ENCODE measurements at regions not wholly inside any gene's neighbourhood (a gene's known extent, or its start where the extent isn't known, plus 50 kb on each side); places are given as distances from the start of the nearest gene placed in this dataset.
A peak's percentile ranks its signal among the peaks of the same experiment; 100 is the strongest.

- DNase-seq: no peak
These were observed 51.2 kb downstream of the FOXL3 start for GRCh38 chr7:340979-341694.

GRCh38 chr7:341841-342638 is 52.1 kb downstream of the FOXL3 start:
- DNase-seq: no peak

DNA sequence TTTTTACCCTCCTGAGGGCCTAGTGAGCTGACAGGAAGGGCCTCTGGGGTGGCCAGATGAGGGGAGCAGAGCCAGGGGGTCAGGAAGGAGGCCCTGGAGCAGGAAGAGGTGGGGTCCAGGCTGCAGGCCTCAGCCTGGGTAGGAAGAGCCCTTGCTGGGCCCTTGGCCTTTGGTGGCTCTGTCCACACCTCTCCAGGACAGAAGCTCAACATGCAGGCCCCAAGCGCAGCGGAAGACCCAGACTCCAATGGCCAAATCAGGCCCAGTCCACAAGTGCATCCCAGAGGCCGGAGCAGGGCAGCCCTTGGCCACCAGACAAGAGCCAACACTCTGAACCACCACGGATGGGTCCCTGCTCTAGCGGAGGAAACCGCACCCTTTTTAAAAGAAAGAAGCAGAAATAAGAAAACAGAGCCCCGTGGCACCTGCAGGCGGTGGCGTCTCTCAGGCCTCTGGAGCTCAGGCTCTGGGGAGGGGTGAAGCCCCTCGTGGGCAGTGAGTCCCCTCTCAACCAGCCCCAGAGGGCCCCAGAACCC is 52.8 kb downstream of the FOXL3 start:
- DNase-seq: no peak

DNA sequence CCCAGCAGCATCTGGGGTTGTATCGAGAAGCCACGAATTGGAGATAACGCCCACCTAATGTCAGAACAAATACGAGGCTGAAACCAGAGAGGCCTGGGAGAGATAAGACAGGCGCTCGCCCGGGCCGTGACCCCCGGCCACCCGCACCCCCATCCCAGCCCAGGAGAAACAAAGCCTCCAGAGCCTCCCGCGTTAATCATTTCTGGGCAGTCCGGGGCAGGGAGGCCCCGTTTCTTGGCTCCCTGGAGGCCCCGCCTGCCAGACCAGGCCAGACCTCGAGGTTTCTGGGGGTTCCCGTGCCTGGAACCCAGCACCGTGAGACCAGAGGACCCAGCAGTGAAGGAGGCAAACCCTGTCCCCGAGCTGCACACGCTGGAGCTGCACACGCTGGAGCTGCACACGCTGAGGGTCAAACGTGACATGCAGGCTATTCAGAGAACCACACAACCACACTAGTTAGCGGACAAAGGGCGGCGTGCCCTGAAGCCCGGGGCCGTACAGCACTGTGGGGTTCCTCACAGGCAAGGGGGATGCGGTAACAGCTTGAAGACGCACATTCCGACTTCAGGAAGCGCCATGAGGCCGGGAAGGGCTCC is 53.4 kb downstream of the FOXL3 start:
- no peak for DNase-seq

- DNase-seq: no peak
These were observed 54.1 kb downstream of the FOXL3 start for GRCh38 chr7:343864-344607.

GRCh38 chr7:344608-344994 is 54.6 kb downstream of the FOXL3 start:
- DNase-seq: no peak

DNA sequence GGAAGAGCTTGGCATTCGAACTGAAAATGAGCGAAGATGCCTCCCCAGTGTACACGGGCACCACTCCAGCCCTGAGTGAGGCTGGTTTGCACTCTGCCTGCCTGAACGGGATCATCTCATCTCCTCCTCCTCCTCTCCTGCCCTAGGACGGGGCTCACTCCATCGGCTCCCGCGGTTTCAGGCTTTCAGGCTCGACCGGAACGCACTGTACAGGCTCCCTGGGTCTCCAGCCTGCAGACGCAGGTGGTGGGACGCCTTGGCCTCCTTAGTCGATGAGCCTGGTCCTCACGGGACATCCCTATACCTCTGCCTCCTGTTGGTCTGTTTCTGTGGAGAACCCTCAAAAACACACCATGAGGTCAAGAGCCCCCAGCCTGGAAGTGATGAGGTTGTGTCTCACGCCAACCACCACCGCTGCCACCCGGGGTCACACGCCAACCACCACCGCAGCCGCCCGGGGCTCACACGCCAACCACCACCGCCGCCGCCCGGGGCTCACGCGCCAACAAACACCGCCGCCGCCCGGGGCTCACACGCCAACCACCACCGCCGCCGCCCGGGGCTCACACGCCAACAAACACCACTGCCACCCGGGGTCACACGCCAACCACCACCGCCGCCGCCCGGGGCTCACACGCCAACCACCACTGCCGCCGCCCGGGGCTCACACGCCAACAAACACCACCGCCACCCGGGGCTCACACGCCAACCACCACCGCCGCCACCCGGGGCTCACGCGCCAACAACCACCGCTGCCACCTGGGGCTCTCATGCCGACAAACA is 56.3 kb downstream of the FOXL3 start:
- no peak for DNase-seq

DNA sequence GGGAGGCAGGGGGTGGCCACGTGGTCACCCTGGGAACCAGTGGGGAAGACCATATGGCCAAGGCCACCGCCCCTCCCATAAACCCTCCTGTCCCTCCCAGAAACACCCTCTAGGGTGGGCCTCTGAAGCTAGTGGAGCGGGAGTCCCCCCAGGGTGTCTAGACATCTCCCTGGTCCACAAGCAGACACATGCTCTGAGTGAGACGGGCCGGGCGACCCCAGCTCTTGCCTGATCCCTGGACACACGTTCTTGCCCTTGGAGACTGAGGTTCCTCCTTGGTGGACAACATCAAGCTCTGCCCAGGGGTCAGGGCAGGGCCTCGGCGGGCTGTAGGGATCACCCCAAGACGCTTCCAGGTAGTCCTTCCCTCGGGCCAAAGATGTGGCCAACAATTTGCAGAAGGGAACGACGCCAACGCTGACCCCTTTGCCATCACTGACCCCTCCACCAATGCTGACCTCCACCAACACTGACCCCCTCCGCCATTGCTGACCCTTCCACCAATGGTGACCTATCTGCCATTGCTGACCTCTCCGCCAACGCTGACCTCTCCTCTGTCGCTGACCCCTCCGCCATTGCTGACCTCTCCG is 57.1 kb downstream of the FOXL3 start:
- no peak for DNase-seq

- DNase-seq: no peak
These were observed 57.9 kb downstream of the FOXL3 start for GRCh38 chr7:347644-348479.

DNA sequence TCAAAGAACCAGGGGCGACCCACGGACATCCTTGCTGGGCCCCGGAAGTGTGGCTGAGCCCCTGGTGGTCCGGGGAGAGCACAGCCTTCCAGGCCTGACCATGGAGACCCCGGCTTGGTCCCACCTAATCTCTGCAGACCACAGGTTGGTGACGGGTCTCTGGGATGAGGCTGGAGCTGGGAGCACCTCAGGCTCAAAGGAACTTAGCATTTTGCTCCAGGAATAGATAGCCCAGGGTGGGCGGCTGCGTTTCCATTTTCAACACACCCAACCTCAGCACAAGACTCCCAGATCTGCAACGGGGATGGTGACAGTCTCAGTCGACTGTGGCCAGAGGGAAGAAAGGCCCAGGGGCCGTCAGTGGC is 58.5 kb downstream of the FOXL3 start:
- DNase-seq: no peak

- DNase-seq: no peak
These were observed 59.2 kb downstream of the FOXL3 start for GRCh38 chr7:348962-349743.

DNA sequence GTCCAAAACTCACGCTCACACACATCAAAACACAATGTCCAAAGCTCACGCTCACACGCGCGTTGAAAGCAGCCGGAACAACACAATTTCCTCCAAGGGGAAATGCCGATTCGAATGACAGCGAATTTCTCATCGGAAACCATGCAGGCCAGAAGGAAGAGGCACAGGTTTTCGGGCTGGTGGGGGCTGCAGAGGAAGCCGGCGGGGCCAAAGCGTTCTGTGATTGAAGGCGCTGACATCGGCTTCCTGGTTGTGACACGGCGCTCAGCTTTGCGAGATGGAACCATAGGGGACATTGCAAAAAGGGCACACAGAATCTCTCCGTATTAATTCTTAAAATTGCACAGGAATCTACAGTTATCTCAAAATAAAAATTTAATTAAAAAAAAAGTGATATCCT is 61.3 kb downstream of the FOXL3 start:
- peak; percentile 55 to 75 for DNase-seq

GRCh38 chr7:351681-352480 is 61.9 kb downstream of the FOXL3 start:
- peak; percentile 43 to 69 for DNase-seq

DNA sequence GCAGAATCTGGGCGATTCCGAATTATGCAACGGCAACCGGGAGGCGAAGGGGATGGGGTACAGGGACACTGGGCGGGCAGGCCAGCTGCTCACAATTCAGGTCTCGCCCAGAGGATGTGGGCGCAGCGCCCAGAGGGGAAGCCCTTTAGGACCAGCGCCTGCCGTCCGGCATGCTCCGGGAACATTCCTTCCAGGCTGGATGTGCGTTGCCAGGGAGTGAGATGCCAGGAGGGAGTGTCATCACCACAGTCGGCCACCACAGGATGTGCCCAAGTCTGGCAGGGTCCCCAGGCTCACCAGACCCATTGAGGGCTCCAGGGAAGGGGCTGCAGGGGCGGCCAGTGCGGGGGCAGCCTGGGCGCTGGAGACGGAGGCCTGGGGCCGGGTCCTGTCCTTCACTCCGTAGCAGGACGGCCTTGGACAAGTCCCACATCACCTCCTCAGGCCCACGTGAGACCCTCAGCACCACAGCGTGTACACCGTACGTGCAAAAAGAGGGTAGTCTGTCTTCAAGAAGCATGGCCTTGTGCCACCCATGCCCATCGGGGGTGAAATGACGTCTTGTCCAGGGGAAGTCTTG is 63.9 kb downstream of the FOXL3 start:
- no peak for DNase-seq

- no peak for DNase-seq
These were observed 64.9 kb downstream of the FOXL3 start for GRCh38 chr7:354597-355470.

GRCh38 chr7:355568-355967 is 65.6 kb downstream of the FOXL3 start:
- DNase-seq: no peak

- DNase-seq: no peak
These were observed 66.1 kb downstream of the FOXL3 start for GRCh38 chr7:356087-356486.
